Neural progenitor cell (in vitro differentiated cells): ENCODE measurements at regions not wholly inside any gene's neighbourhood (a gene's known extent, or its start where the extent isn't known, plus 50 kb on each side); places are given as distances from the start of the nearest gene placed in this dataset.

ENCODE experiments used
- DNase-seq: peaks from one replicate; pipeline ENCODE4 v3.0.0-alpha.2; 2016; ENCODE audit warnings: low spot score
- H2AFZ ChIP-seq: fragments of 200-600 bp; sonication (generic); replicated peaks from 2 replicates; pipeline ENCODE4 v1.6.1; 2016; ENCODE audit warnings: antibody characterized with exemption
- H3F3A ChIP-seq: fragments of 200-600 bp; sonication (generic); 2 replicates; pipeline ENCODE4 v1.6.1; 2016; ENCODE audit warnings: antibody characterized with exemption, low read depth
- H3K27ac ChIP-seq: fragments of 200-600 bp; sonication (generic); 2 replicates; pipeline ENCODE4 v1.5.1; 2016; ENCODE audit warnings: mild to moderate bottlenecking
- H3K27me3 ChIP-seq: fragments of 200-600 bp; sonication (generic); 2 replicates; pipeline ENCODE4 v1.6.1; 2016; ENCODE audit warnings: mild to moderate bottlenecking, moderate library complexity
- H3K36me3 ChIP-seq: fragments of 200-600 bp; sonication (generic); 2 replicates; pipeline ENCODE4 v1.5.1; 2016
- H3K4me1 ChIP-seq: fragments of 200-600 bp; sonication (generic); 2 replicates; pipeline ENCODE4 v1.6.1; 2016; ENCODE audit warnings: mixed run types
- H3K4me2 ChIP-seq: fragments of 200-600 bp; sonication (generic); 2 replicates; pipeline ENCODE4 v1.6.1; 2016
- H3K4me3 ChIP-seq: fragments of 200-600 bp; sonication (generic); 2 replicates; pipeline ENCODE4 v1.5.1; 2016
- H3K79me2 ChIP-seq: fragments of 200-600 bp; sonication (generic); 2 replicates; pipeline ENCODE4 v1.6.1; 2016; ENCODE audit warnings: low read depth
- H3K9ac ChIP-seq: fragments of 200-600 bp; sonication (generic); 2 replicates; pipeline ENCODE4 v1.6.1; 2016
- H3K9me3 ChIP-seq: fragments of 200-600 bp; sonication (generic); 2 replicates; pipeline ENCODE4 v1.5.1; 2016; ENCODE audit warnings: low read depth
- H4K20me1 ChIP-seq: fragments of 200-600 bp; sonication (generic); 2 replicates; pipeline ENCODE4 v1.6.1; 2016; ENCODE audit warnings: low read depth
- H3K27ac Mint-ChIP-seq: 3 replicates; pipeline ENCODE4 v1.8.0; 2021; ENCODE audit warnings: mixed read lengths
- H3K27me3 Mint-ChIP-seq: 2 replicates; pipeline ENCODE4 v1.8.0; 2022; ENCODE audit warnings: low read depth, mild to moderate bottlenecking, inconsistent platforms, moderate library complexity, mixed read lengths; ENCODE audit not compliant: insufficient read depth
- H3K36me3 Mint-ChIP-seq: 3 replicates; pipeline ENCODE4 v1.8.0; 2021; ENCODE audit warnings: mixed read lengths
- H3K4me1 Mint-ChIP-seq: 3 replicates; pipeline ENCODE4 v1.8.0; 2021; ENCODE audit warnings: mixed read lengths
- H3K4me3 Mint-ChIP-seq: 3 replicates; pipeline ENCODE4 v1.8.0; 2021; ENCODE audit warnings: mild to moderate bottlenecking, moderate library complexity, mixed read lengths
- H3K9me3 Mint-ChIP-seq: 3 replicates; pipeline ENCODE4 v1.8.0; 2020; ENCODE audit warnings: mixed read lengths
- EZH2 ChIP-seq: fragments of 200-600 bp; sonication (generic); IDR thresholded peaks from 2 replicates; pipeline ENCODE4 v1.6.1; 2017; ENCODE audit warnings: antibody characterized with exemption, mild to moderate bottlenecking, moderate library complexity
- EZH2phosphoT487 ChIP-seq: fragments of 200-600 bp; sonication (generic); IDR thresholded peaks from 2 replicates; pipeline ENCODE4 v1.6.1; 2017; ENCODE audit warnings: antibody characterized with exemption
- TF ChIP-seq, protein P1 (sequence below): fragments of 200-600 bp; sonication (generic); IDR thresholded peaks from 2 replicates; pipeline ENCODE4 v1.5.1; 2017; ENCODE audit warnings: antibody characterized with exemption, mild to moderate bottlenecking

DNA sequence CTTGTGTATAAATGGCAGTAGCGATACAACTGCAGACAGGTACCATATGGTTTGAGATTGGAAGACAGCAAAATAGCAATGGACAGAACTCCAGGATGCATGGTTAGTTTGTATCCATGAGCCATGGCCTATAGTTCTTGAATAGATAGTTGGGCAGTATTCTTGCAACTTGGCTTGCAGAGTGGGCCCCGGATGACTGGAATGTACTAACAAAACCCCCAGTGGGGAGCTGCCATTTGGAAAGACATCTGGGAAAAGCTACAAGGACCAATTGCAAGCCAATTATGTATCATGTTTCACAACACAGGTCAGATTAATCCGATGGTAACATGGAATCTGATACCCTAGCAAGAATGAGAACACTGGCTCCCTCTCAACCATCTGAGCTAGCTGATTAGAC lies 279.6 kb downstream of the RERGL start:
- no peak for DNase-seq
- Histone ChIP-seq H3K9me3 (no peaks in the 10 kb centered on the region), H3K79me2 (no peaks in the 10 kb centered on the region), H3K27me3 (no peaks in the 10 kb centered on the region), H4K20me1 (no peaks in the 10 kb centered on the region), H3K4me2 (no peak overlapping the region), H2AFZ (no peak overlapping the region), H3K4me1 (no peaks in the 10 kb centered on the region), H3K9ac (no peak overlapping the region), H3K36me3 (no peaks in the 10 kb centered on the region), H3F3A (no peaks in the 10 kb centered on the region), H3K4me3 (no peak overlapping the region), H3K27ac (no peak overlapping the region)
- peaks cover 12% of the 10 kb centered on the region for H3K9me3 Mint-ChIP-seq
- TF ChIP-seq EZH2 (no peak), EZH2phosphoT487 (no peak)
- TF ChIP-seq, protein P1, sequence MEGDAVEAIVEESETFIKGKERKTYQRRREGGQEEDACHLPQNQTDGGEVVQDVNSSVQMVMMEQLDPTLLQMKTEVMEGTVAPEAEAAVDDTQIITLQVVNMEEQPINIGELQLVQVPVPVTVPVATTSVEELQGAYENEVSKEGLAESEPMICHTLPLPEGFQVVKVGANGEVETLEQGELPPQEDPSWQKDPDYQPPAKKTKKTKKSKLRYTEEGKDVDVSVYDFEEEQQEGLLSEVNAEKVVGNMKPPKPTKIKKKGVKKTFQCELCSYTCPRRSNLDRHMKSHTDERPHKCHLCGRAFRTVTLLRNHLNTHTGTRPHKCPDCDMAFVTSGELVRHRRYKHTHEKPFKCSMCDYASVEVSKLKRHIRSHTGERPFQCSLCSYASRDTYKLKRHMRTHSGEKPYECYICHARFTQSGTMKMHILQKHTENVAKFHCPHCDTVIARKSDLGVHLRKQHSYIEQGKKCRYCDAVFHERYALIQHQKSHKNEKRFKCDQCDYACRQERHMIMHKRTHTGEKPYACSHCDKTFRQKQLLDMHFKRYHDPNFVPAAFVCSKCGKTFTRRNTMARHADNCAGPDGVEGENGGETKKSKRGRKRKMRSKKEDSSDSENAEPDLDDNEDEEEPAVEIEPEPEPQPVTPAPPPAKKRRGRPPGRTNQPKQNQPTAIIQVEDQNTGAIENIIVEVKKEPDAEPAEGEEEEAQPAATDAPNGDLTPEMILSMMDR: no peak
- H3K4me1 Mint-ChIP-seq: no peaks in the 10 kb centered on the region
- no peaks in the 10 kb centered on the region for H3K36me3 Mint-ChIP-seq
- no peak overlapping the region for H3K27ac Mint-ChIP-seq
- no peak overlapping the region for H3K4me3 Mint-ChIP-seq
- H3K27me3 Mint-ChIP-seq: peaks cover 3% of the 10 kb centered on the region

DNA sequence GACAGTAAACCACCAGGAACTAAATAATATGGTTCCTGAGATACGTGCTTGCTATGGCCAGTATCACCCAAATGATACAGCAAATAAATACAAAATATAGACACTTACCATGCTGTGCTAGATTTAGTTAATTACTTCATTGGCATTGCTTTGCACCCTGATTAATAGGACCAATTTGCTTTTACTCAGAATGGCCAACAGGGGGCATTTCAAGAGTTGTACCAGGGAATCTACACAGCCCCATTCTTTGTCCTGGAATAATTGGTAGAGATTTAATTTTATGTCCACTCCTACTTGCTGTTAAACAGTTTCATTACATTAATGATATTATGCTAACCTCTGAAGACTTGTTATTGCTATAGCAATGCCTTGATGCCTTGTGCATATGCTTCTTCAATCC lies 280.8 kb downstream of the RERGL start:
- Mint-ChIP-seq H3K27ac (no peak overlapping the region), H3K36me3 (no peaks in the 10 kb centered on the region)

DNA sequence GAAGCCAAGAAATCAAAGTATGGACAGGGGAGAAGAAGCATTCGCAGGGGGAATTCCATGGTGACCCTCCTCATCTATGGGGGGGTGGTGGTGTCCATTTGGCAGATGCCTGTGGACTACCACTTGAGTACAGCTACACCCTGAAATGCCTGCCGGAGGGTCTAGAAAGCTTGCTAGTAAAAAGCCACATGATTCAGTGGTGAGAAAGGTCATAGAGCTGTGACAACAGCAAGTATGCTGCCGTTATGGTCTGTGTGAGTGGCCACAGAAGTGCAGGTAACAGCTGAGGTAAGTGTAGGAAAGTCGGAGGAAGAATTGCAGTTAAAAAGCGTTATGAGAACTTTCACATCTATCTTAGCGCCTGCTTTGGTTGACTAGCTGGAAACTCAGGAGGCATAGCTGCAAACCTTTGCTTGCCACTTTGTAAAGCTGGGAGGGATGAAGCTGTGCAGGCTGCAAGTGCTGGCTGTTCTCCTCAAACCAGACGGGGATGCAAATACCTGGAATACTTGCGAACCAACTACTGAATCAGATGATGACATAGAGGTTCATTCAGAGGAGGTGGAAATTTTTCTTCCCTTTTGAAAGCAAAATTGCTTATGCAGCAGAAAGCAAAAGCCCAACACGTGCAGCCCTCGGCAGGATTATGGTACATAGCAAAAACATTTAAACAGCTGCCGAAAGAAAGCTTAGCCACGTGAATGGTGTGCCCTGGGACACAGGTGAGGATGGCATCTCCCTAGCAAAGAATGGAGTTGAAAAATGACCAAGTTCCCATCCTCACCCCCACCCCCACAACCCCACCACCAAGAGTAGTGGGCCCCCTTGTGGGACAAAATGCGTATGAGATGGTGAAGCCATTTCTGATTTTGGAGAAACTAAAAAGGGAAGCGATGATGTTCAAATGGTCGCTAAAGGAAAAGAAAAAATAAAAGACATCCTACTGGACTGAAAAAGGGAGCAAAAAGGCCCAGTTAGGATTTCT lies 287.0 kb downstream of the RERGL start:
- Mint-ChIP-seq H3K36me3 (no peaks in the 10 kb centered on the region), H3K9me3 (peaks cover 3% of the 10 kb centered on the region), H3K4me1 (no peaks in the 10 kb centered on the region), H3K27ac (no peak overlapping the region), H3K4me3 (no peak overlapping the region), H3K27me3 (peaks cover 2% of the 10 kb centered on the region)
- Histone ChIP-seq H3K4me3 (no peak overlapping the region), H3K9ac (no peak overlapping the region), H3K27ac (no peak overlapping the region), H3K4me2 (no peak overlapping the region), H3K4me1 (no peaks in the 10 kb centered on the region), H3K79me2 (no peaks in the 10 kb centered on the region), H3K9me3 (no peaks in the 10 kb centered on the region), H3F3A (no peaks in the 10 kb centered on the region), H2AFZ (peak overlapping the region; percentile 72), H3K36me3 (no peaks in the 10 kb centered on the region), H4K20me1 (no peaks in the 10 kb centered on the region), H3K27me3 (no peaks in the 10 kb centered on the region)
- no peak for DNase-seq
- no peak for TF ChIP-seq EZH2
- TF ChIP-seq, protein P1: peak; percentile 22

More for the DNA sequence above, 280.8 kb downstream of the RERGL start:
- Histone ChIP-seq H3K9me3 (no peaks in the 10 kb centered on the region), H3K27me3 (no peaks in the 10 kb centered on the region), H3K4me1 (no peaks in the 10 kb centered on the region), H3K79me2 (no peaks in the 10 kb centered on the region), H3F3A (no peaks in the 10 kb centered on the region), H3K4me3 (no peak overlapping the region), H3K4me2 (no peak overlapping the region), H4K20me1 (no peaks in the 10 kb centered on the region), H2AFZ (no peak overlapping the region), H3K9ac (no peak overlapping the region), H3K27ac (no peak overlapping the region), H3K36me3 (no peaks in the 10 kb centered on the region)
- no peak for DNase-seq
- no peaks in the 10 kb centered on the region for H3K27me3 Mint-ChIP-seq
- no peak for TF ChIP-seq EZH2
- TF ChIP-seq, protein P1: peak; percentile 46
- H3K4me3 Mint-ChIP-seq: no peak overlapping the region
- H3K9me3 Mint-ChIP-seq: peaks cover 8% of the 10 kb centered on the region
- no peaks in the 10 kb centered on the region for H3K4me1 Mint-ChIP-seq
